Activated T-cell treated with anti-CD3 and anti-CD28 coated beads, Interleukin-2, amount 50 U/mL, for 4 hours (primary cell): ENCODE measurements at regions not wholly inside any gene's neighbourhood (a gene's known extent, or its start where the extent isn't known, plus 50 kb on each side); places are given as distances from the start of the nearest gene placed in this dataset.

Experiments used
- ATAC-seq, 2 donors: fragments of 200-7000 bp; cut with Tn5 transposase; one replicate each; pipeline ENCODE4 v1.10.0; 2021
- DNase-seq: peaks from one replicate; pipeline ENCODE4 v3.0.0-alpha.2; 2020
- H3K27me3 Mint-ChIP-seq: one replicate; pipeline ENCODE4 v1.8.0; 2021; ENCODE audit warnings: low read depth, mixed read lengths
- H3K36me3 Mint-ChIP-seq: one replicate; pipeline ENCODE4 v1.8.0; 2022; ENCODE audit warnings: mixed read lengths; ENCODE audit not compliant: insufficient read depth
- H3K4me1 Mint-ChIP-seq: one replicate; pipeline ENCODE4 v1.8.0; 2021; ENCODE audit warnings: low read depth, mixed read lengths
- H3K4me3 Mint-ChIP-seq: one replicate; pipeline ENCODE4 v1.8.0; 2021; ENCODE audit warnings: mild to moderate bottlenecking, moderate library complexity, mixed read lengths
- H3K9me3 Mint-ChIP-seq: one replicate; pipeline ENCODE4 v1.8.0; 2021; ENCODE audit warnings: mixed read lengths

DNA sequence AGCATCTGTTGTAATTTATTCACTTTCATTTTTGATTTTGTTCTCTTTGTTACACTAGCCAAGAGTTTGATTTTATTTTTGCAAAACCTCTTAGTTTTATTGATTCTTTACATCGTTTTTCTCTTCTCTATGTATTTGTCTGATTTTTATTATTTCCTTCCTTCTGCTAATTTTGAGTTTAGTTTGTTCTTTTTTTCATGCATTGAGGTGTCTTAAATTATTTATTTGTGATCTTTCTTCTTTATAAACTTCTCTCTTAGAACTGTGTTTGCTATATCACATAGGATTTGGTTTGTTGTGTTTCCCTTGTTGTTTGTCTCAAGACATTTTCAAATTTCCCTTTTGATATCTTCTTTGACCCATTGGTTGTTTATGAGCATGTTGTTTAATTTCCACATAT, 51.7 kb upstream of the NFKBIA start:
- ATAC-seq (no peak), DNase-seq (no peak)
- H3K4me3 Mint-ChIP-seq: no peak overlapping the region
- peaks cover 2% of the 10 kb centered on the region for H3K27me3 Mint-ChIP-seq
- peaks cover 11% of the 10 kb centered on the region for H3K9me3 Mint-ChIP-seq
- no peaks in the 10 kb centered on the region for H3K4me1 Mint-ChIP-seq
- no peaks in the 10 kb centered on the region for H3K36me3 Mint-ChIP-seq

DNA sequence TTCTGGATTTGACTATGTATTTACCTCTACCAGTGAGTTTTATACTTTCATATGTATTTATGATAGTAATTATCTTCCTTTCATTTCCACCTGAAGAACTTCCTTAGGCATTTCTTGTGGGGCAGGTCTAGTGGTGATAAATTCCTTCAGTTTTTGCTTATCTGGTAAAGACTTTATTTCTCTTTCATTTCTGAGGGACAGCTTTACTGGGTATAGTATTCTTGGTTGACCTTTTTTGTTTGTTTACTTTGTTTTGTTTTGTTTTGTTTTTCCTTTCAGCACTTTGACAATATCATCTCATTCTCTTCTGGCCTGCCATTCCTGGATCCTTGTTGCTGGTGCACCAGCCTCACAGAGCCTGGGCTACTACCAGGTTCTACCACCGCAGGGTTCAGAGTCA, 53.9 kb upstream of the NFKBIA start:
- H3K9me3 Mint-ChIP-seq: peaks cover 11% of the 10 kb centered on the region
- H3K4me3 Mint-ChIP-seq: no peak overlapping the region
- ATAC-seq: no peak
- H3K4me1 Mint-ChIP-seq: no peaks in the 10 kb centered on the region
- H3K36me3 Mint-ChIP-seq: no peaks in the 10 kb centered on the region
- no peak for DNase-seq
- H3K27me3 Mint-ChIP-seq: peaks cover 5% of the 10 kb centered on the region

GRCh38 chr14:35459776-35460175, 55.2 kb upstream of the NFKBIA start:
- DNase-seq: no peak
- Mint-ChIP-seq H3K36me3 (peaks cover 2% of the 10 kb centered on the region), H3K4me1 (no peaks in the 10 kb centered on the region), H3K9me3 (peaks cover 11% of the 10 kb centered on the region), H3K4me3 (no peak overlapping the region), H3K27me3 (peaks cover 12% of the 10 kb centered on the region)
- no peak for ATAC-seq

GRCh38 chr14:35470755-35471154, 63.2 kb upstream of the INSM2 start:
- H3K9me3 Mint-ChIP-seq: no peaks in the 10 kb centered on the region
- H3K36me3 Mint-ChIP-seq: no peaks in the 10 kb centered on the region
- H3K4me1 Mint-ChIP-seq: no peaks in the 10 kb centered on the region
- no peak for DNase-seq
- no peak for ATAC-seq
- H3K4me3 Mint-ChIP-seq: no peak overlapping the region
- H3K27me3 Mint-ChIP-seq: peaks cover 35% of the 10 kb centered on the region

DNA sequence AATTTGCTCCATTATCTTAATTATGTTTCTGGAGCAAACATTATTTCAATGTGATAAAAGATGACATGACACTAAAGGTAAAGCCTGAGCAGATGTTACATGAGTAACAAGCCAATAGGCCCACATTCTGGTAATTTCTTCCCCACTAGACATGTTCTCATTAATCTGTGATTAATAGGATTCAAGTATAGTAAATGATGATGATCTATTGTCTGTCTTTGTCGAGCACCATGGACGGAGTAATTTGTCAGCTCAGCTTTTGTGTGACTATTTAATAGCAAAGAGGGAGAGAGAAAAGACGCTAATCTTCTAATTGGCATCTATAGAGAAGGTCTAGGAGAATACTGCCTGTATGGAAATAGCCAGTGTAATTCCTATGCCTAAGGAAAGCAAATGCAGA, 62.2 kb upstream of the INSM2 start:
- Mint-ChIP-seq H3K4me3 (no peak overlapping the region), H3K36me3 (no peaks in the 10 kb centered on the region), H3K9me3 (no peaks in the 10 kb centered on the region), H3K27me3 (peaks cover 35% of the 10 kb centered on the region), H3K4me1 (no peaks in the 10 kb centered on the region)
- no peak for ATAC-seq
- DNase-seq: no peak

GRCh38 chr14:35474323-35474722, 59.6 kb upstream of the INSM2 start:
- Mint-ChIP-seq H3K36me3 (no peaks in the 10 kb centered on the region), H3K4me3 (no peak overlapping the region), H3K4me1 (no peaks in the 10 kb centered on the region), H3K9me3 (no peaks in the 10 kb centered on the region), H3K27me3 (peaks cover 34% of the 10 kb centered on the region)
- DNase-seq: no peak
- ATAC-seq: no peak

DNA sequence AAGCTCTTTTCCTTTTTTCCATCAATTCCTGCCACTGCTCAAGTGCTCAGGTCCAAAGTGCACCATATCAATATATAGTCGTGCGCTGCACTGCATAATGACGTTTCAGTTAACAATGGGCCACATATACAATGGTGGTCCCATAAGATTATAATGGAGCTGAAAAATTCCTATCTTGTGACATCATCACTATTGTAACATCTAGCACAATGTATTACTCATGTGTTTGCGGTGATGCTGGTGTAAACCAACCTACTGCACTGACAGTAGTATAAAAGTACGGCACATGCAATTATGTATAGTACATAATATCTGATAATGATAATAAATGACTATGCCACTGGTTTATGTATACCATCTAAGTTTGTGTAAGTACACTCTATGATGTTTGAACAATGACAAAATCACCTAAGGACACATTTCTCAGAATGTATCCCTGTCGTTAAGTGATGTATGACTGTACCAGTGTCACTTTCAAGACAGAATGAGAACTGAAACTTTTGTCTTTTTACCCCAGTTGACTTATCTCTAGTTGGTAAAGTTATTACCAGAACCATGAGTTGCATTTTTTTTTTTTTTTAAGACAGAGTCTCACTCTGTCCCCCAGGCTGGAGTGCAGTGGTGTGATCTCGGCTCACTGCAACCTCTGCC, 53.7 kb upstream of the INSM2 start:
- ATAC-seq (peak; percentile 91 to 94), DNase-seq (no peak)

DNA sequence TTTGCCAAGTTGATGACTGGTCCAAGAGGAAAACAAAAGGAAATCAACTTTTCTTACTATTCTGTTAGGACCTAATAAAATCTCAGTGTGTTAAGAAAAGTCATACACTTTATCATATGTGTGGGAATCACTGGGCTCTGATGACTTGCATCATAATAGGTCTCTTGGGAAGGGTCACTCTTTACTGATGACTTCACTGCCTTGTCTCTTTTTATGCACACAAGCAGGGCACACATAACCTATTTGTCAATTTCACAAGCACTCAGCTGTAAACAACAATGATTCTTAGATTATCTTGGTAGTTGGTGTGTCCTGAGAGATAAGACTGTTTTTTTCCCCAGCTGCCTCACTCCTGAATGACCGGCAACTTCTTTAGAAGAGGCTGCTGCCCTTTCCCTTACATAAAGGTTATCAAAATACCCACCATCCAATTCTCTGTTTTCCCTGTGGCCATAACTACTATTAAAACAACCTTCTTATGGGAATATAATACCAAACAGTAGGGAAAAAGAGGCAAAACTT, 50.9 kb upstream of the INSM2 start:
- no peaks in the 10 kb centered on the region for H3K9me3 Mint-ChIP-seq
- H3K27me3 Mint-ChIP-seq: peaks cover 18% of the 10 kb centered on the region
- H3K4me1 Mint-ChIP-seq: no peaks in the 10 kb centered on the region
- no peak for DNase-seq
- no peaks in the 10 kb centered on the region for H3K36me3 Mint-ChIP-seq
- ATAC-seq: no peak
- H3K4me3 Mint-ChIP-seq: no peak overlapping the region

More for the DNA sequence above, 53.7 kb upstream of the INSM2 start:
- no peak overlapping the region for H3K4me3 Mint-ChIP-seq
- no peaks in the 10 kb centered on the region for H3K9me3 Mint-ChIP-seq
- H3K36me3 Mint-ChIP-seq: no peaks in the 10 kb centered on the region
- H3K27me3 Mint-ChIP-seq: peaks cover 24% of the 10 kb centered on the region
- no peaks in the 10 kb centered on the region for H3K4me1 Mint-ChIP-seq
